ENCODE measurements at regions not wholly inside any gene's neighbourhood (a gene's known extent, or its start where the extent isn't known, plus 50 kb on each side); places are given as distances from the start of the nearest gene placed in this dataset.
"Not testable (repeated sequence)": the region's sequence is repeated elsewhere in the genome, so short reads cannot be mapped to it uniquely, and the experiment has no call there.

GRCh38 chr5:14054111-14054854, 88.9 kb upstream of the TRIO start:
- DNase-seq, result no peak

- no peak for DNase-seq
Measured at GRCh38 chr5:14050821-14051220, 92.3 kb upstream of the TRIO start.

GRCh38 chr5:14048434-14048833, 94.7 kb upstream of the TRIO start:
- DNase-seq, result no peak

GRCh38 chr5:14041528-14042192, 97.2 kb upstream of the DNAH5 start:
- peak; percentile 46 for DNase-seq

GRCh38 chr5:14040542-14040941, 96.1 kb upstream of the DNAH5 start:
- peak; percentile 57 for DNase-seq

- DNase-seq, result peak; percentile 82
Measured at GRCh38 chr5:14039576-14039975, 95.1 kb upstream of the DNAH5 start.

GRCh38 chr5:14039063-14039462, 94.6 kb upstream of the DNAH5 start:
- DNase-seq, result peak; percentile 59

GRCh38 chr5:14038341-14038959, 94.0 kb upstream of the DNAH5 start:
- DNase-seq, result peak; percentile 92

GRCh38 chr5:14036947-14037346, 92.5 kb upstream of the DNAH5 start:
- DNase-seq, result no peak

GRCh38 chr5:14036514-14036913, 92.0 kb upstream of the DNAH5 start:
- peak; percentile 82 for DNase-seq

GRCh38 chr5:14035859-14036503, 91.5 kb upstream of the DNAH5 start:
- peak; percentile 100 for DNase-seq

GRCh38 chr5:14034963-14035362, 90.5 kb upstream of the DNAH5 start:
- DNase-seq, result no peak

- peak; percentile 81 for DNase-seq
Measured at GRCh38 chr5:14032918-14033317, 88.4 kb upstream of the DNAH5 start.

GRCh38 chr5:14028938-14029584, 84.6 kb upstream of the DNAH5 start:
- DNase-seq, result no peak

- no peak for DNase-seq
Measured at GRCh38 chr5:14028188-14028587, 83.7 kb upstream of the DNAH5 start.

- no peak for DNase-seq
Measured at GRCh38 chr5:14025569-14026286, 81.2 kb upstream of the DNAH5 start.

GRCh38 chr5:14022971-14023370, 78.5 kb upstream of the DNAH5 start:
- DNase-seq, result no peak

- DNase-seq, result not testable (repeated sequence)
Measured at GRCh38 chr5:14020944-14021343, 76.5 kb upstream of the DNAH5 start.

- no peak for DNase-seq
Measured at GRCh38 chr5:14019768-14020290, 75.3 kb upstream of the DNAH5 start.

GRCh38 chr5:14017904-14018303, 73.4 kb upstream of the DNAH5 start:
- no peak for DNase-seq

- DNase-seq, result no peak
Measured at GRCh38 chr5:14016549-14016948, 72.1 kb upstream of the DNAH5 start.
